H1 (cell line): ENCODE measurements at regions not wholly inside any gene's neighbourhood (a gene's known extent, or its start where the extent isn't known, plus 50 kb on each side); places are given as distances from the start of the nearest gene placed in this dataset.

Source experiments
- CTCF ChIA-PET: fragments of 300-600 bp; sonication (Branson Sonifier 250); formaldehyde crosslinking; loops from one replicate; lab custom pipeline; 2021; ENCODE audit not compliant: partially characterized antibody; lab: Charles Lee
- POLR2A ChIA-PET: fragments of 300-600 bp; sonication (Branson Sonifier 250); formaldehyde crosslinking; loops from one replicate; lab custom pipeline; 2021; ENCODE audit warnings: inconsistent platforms; ENCODE audit not compliant: partially characterized antibody; lab: Charles Lee
- DNase-seq, 2 experiments: peaks; one replicate each; pipeline versions ENCODE4 v3.0.0 to v3.0.0-alpha.2; 2010 to 2022; ENCODE audit warnings: low spot score in 2 of 2, low read depth in 1 of 2, mixed read lengths in 1 of 2
- FAIRE-seq: peaks from 2 replicates; lab custom pipeline; 2011; peaks lifted over from hg19 to GRCh38; lab: Jason Lieb, UNC
- H2AFZ ChIP-seq: 2 replicates; pipeline ENCODE4 v1.8.1; 2012; ENCODE audit warnings: low read length, inconsistent platforms
- H2AK5ac ChIP-seq: 2 replicates; pipeline ENCODE4 v1.6.1; 2013; ENCODE audit warnings: low read depth, low read length
- H2BK120ac ChIP-seq: replicated peaks from 2 replicates; pipeline ENCODE3; 2013; ENCODE audit warnings: low read depth, low read length, inconsistent platforms
- H2BK12ac ChIP-seq: 2 replicates; pipeline ENCODE4 v1.6.1; 2013; ENCODE audit warnings: low read depth, low read length
- H2BK15ac ChIP-seq: 2 replicates; pipeline ENCODE4 v1.6.1; 2013; ENCODE audit warnings: low read length
- H2BK20ac ChIP-seq: 2 replicates; pipeline ENCODE4 v1.6.1; 2013; ENCODE audit warnings: low read length
- H2BK5ac ChIP-seq: 2 replicates; pipeline ENCODE4 v1.6.1; 2013; ENCODE audit warnings: low read depth, low read length
- H3K14ac ChIP-seq: 2 replicates; pipeline ENCODE4 v1.6.1; 2013; ENCODE audit warnings: inconsistent platforms; ENCODE audit not compliant: insufficient read length
- H3K18ac ChIP-seq: 2 replicates; pipeline ENCODE4 v1.6.1; 2013; ENCODE audit warnings: low read length; ENCODE audit errors: extremely low read depth
- H3K23ac ChIP-seq: 2 replicates; pipeline ENCODE4 v1.6.1; 2013; ENCODE audit warnings: inconsistent platforms; ENCODE audit not compliant: insufficient read length
- H3K23me2 ChIP-seq: 2 replicates; pipeline ENCODE4 v1.6.1; 2013; ENCODE audit warnings: low read depth, low read length
- H3K27ac ChIP-seq: 2 replicates; pipeline ENCODE4 v1.6.1; 2011; ENCODE audit warnings: low read depth, low read length, inconsistent platforms
- H3K27me3 ChIP-seq, 4 experiments: replicated peaks in 1 of 4; 1 replicate in 1 of 4; 2 replicates in 3 of 4; pipeline versions ENCODE4 v1.6.1 to v1.8.1; 2011 to 2013; ENCODE audit warnings: low read length in 3 of 4, mild to moderate bottlenecking in 3 of 4, inconsistent platforms in 2 of 4, mixed read lengths in 2 of 4, moderate library complexity in 1 of 4; ENCODE audit not compliant: control insufficient read depth in 3 of 4, insufficient read depth in 3 of 4; ENCODE audit errors: extremely low read depth in 1 of 4
- H3K36me3 ChIP-seq, 4 experiments: 2 replicates each; pipeline versions ENCODE4 v1.6.1 to v1.8.1; 2011 to 2013; ENCODE audit warnings: mild to moderate bottlenecking in 4 of 4, low read length in 3 of 4, moderate library complexity in 2 of 4, control low read depth in 1 of 4, inconsistent platforms in 1 of 4; ENCODE audit not compliant: insufficient read depth in 4 of 4, control insufficient read depth in 2 of 4
- H3K4ac ChIP-seq: replicated peaks from 2 replicates; pipeline ENCODE3; 2013; ENCODE audit warnings: low read length, low read depth, mixed read lengths, inconsistent platforms; ENCODE audit not compliant: insufficient read length
- H3K4me1 ChIP-seq, 4 experiments: replicated peaks in 1 of 4; 1 replicate in 1 of 4; 2 replicates in 3 of 4; pipeline versions ENCODE4 v1.6.1 to v1.8.1; 2011 to 2013; ENCODE audit warnings: low read length in 3 of 4, inconsistent platforms in 2 of 4, mixed read lengths in 1 of 4; ENCODE audit not compliant: insufficient read depth in 4 of 4, control insufficient read depth in 3 of 4
- H3K4me2 ChIP-seq, 2 experiments: 2 replicates each; pipeline versions ENCODE4 v1.6.1 to v1.8.1; 2011 to 2013; ENCODE audit warnings: low read depth in 2 of 2, low read length in 2 of 2, control low read depth in 1 of 2, inconsistent platforms in 1 of 2, mild to moderate bottlenecking in 1 of 2; ENCODE audit not compliant: insufficient read depth in 1 of 2
- H3K4me3 ChIP-seq, 4 experiments: fragments of 200-600, 300-600 bp in 1 of 4; sonication (generic), shearing (Covaris generic), sonication (Bioruptor Twin) in 1 of 4; 2 replicates each; pipeline versions ENCODE4 v1.5.1 to v1.8.1; 2011 to 2016; ENCODE audit warnings: low read length in 4 of 4, low read depth in 3 of 4, control low read depth in 2 of 4, inconsistent platforms in 2 of 4, mild to moderate bottlenecking in 2 of 4, mixed read lengths in 1 of 4, moderate library complexity in 1 of 4; ENCODE audit not compliant: insufficient read depth in 2 of 4; ENCODE audit errors: extremely low read depth in 1 of 4
- H3K56ac ChIP-seq: replicated peaks from 2 replicates; pipeline ENCODE3; 2013; ENCODE audit warnings: low read depth, mild to moderate bottlenecking, mixed read lengths, low read length, inconsistent platforms; ENCODE audit not compliant: insufficient read length
- H3K79me1 ChIP-seq: 2 replicates; pipeline ENCODE4 v1.6.1; 2013; ENCODE audit warnings: low read depth, low read length, control low read depth
- H3K79me2 ChIP-seq, 2 experiments: 2 replicates each; pipeline versions ENCODE4 v1.6.1 to v1.8.1; 2012 to 2013; ENCODE audit warnings: low read length in 2 of 2, mild to moderate bottlenecking in 2 of 2, inconsistent platforms in 1 of 2; ENCODE audit not compliant: insufficient read depth in 2 of 2, control insufficient read depth in 1 of 2
- H3K9ac ChIP-seq, 4 experiments: replicated peaks in 1 of 4; 1 replicate in 1 of 4; 2 replicates in 3 of 4; pipeline versions ENCODE4 v1.6.1 to v1.8.1; 2011 to 2013; ENCODE audit warnings: low read depth in 3 of 4, low read length in 3 of 4, control low read depth in 2 of 4, mild to moderate bottlenecking in 2 of 4, moderate library complexity in 2 of 4, inconsistent platforms in 1 of 4; ENCODE audit errors: extremely low read depth in 1 of 4
- H3K9me3 ChIP-seq, 2 experiments: 2 replicates each; pipeline versions ENCODE4 v1.6.1 to v1.8.1; 2012 to 2013; ENCODE audit warnings: mild to moderate bottlenecking in 2 of 2, moderate library complexity in 2 of 2, control low read depth in 1 of 2, inconsistent platforms in 1 of 2, low read depth in 1 of 2, low read length in 1 of 2, mixed read lengths in 1 of 2; ENCODE audit not compliant: insufficient read depth in 2 of 2
- H4K20me1 ChIP-seq, 2 experiments: replicated peaks in 1 of 2; 2 replicates each; pipeline versions ENCODE3 to v1.8.1; 2011 to 2013; ENCODE audit warnings: inconsistent platforms in 2 of 2, low read length in 2 of 2, mild to moderate bottlenecking in 1 of 2; ENCODE audit not compliant: insufficient read depth in 2 of 2, control insufficient read depth in 1 of 2
- H4K5ac ChIP-seq: 2 replicates; pipeline ENCODE4 v1.6.1; 2013; ENCODE audit warnings: low read length, low read depth, mixed read lengths, inconsistent platforms; ENCODE audit not compliant: insufficient read length
- H4K8ac ChIP-seq: 2 replicates; pipeline ENCODE4 v1.8.0; 2013; ENCODE audit warnings: mild to moderate bottlenecking, moderate library complexity, low read length, inconsistent platforms; ENCODE audit not compliant: insufficient read depth; ENCODE audit errors: extremely low read depth
- H4K91ac ChIP-seq: replicated peaks from 2 replicates; pipeline ENCODE3; 2013; ENCODE audit warnings: low read length, mixed read lengths, inconsistent platforms; ENCODE audit not compliant: insufficient read length
- ASH2L ChIP-seq: fragments of 200-600, 300-600 bp; sonication (generic); IDR thresholded peaks from one replicate; pipeline ENCODE4 v1.7.1; 2017; ENCODE audit warnings: low read length
- BRCA1 ChIP-seq: IDR thresholded peaks from 2 replicates; pipeline ENCODE4 v1.6.1; 2012; ENCODE audit warnings: low read depth, low read length, improper control_type of control experiment
- CHD1 ChIP-seq: IDR thresholded peaks from 2 replicates; pipeline ENCODE4 v1.6.1; 2012; ENCODE audit warnings: low read depth, low read length, improper control_type of control experiment
- EZH2 ChIP-seq: fragments of 200-600 bp; sonication (generic); IDR thresholded peaks from 2 replicates; pipeline ENCODE4 v1.7.1; 2012; ENCODE audit warnings: low read depth, mild to moderate bottlenecking, moderate library complexity, low read length, inconsistent platforms; ENCODE audit not compliant: severe bottlenecking
- HDAC2 ChIP-seq, 2 experiments: fragments of 300-600 bp in 1 of 2; sonication (generic) in 1 of 2; IDR thresholded peaks; 2 replicates each; pipeline ENCODE4 v1.6.1; 2011 to 2012; ENCODE audit warnings: low read depth in 2 of 2, low read length in 2 of 2, mild to moderate bottlenecking in 2 of 2, moderate library complexity in 2 of 2, borderline replicate concordance in 1 of 2, inconsistent platforms in 1 of 2
- JUN ChIP-seq: IDR thresholded peaks from 2 replicates; pipeline ENCODE4 v1.6.1; 2011; ENCODE audit warnings: low read depth, mild to moderate bottlenecking, improper control_type of control experiment, low read length
- KDM5A ChIP-seq: fragments of 200-600 bp; IDR thresholded peaks from 2 replicates; pipeline ENCODE4 v1.7.1; 2012; ENCODE audit warnings: mild to moderate bottlenecking, low read length, inconsistent platforms, mixed read lengths
- SP4 ChIP-seq: IDR thresholded peaks from 2 replicates; pipeline ENCODE4 v1.6.1; 2012; ENCODE audit warnings: low read length, inconsistent platforms
- SRF ChIP-seq: IDR thresholded peaks from 2 replicates; pipeline ENCODE4 v1.6.1; 2011; ENCODE audit warnings: mild to moderate bottlenecking, low read depth, low read length, moderate library complexity
- TAF7 ChIP-seq: optimal IDR thresholded peaks from 2 replicates; pipeline ENCODE3; 2011; ENCODE audit warnings: low read depth, mild to moderate bottlenecking, inconsistent platforms, low read length, moderate library complexity, borderline replicate concordance
- WGBS, 2 experiments: shearing (Covaris generic) in 1 of 2; methylation state at CpG; one replicate each; pipeline versions ENCODE4 v1.1.6 to v1.1.7; 2013 to 2015; ENCODE audit warnings: low lambda C conversion rate in 2 of 2, mixed read lengths in 2 of 2, inconsistent platforms in 1 of 2, low coverage in 1 of 2, missing lambda C conversion rate in 1 of 2; ENCODE audit not compliant: insufficient replicate concordance in 2 of 2, insufficient coverage in 1 of 2, insufficient read length in 1 of 2; ENCODE audit errors: extremely low coverage in 1 of 2, missing lambda C conversion rate in 1 of 2; 5-methylcytosine and 5-hydroxymethylcytosine counted together
- TF ChIP-seq, protein P1 (sequence below): IDR thresholded peaks from 2 replicates; pipeline ENCODE4 v1.6.1; 2012; ENCODE audit warnings: inconsistent platforms

DNA sequence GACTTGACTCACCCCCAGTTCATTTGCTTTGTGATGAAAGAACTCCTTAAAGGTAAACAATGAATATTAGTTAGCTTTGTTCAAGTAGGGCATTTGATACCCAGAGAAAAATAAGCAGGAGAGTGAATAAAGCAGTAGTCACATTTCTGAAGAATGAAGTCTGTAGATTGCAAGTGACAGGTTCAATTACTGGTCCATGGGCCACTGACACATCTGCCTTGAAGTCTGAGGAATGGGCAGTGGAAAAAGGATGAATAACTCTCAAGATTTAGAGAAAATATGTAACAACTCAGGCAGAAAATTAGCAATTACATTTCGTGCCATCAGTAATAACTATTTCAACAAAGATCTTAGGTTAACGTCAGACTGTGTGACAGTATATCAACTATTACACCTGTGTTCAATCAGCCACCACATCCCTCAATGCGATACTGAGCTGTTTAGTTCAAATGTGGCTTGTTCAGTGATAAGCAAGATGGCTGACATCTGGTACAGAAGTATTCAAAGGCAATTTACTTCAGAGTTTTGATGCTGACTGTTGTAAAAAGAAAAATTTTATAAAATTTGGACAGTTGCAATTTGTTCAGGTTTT, 1890.7 kb upstream of the NUDT12 start:
- H2BK12ac ChIP-seq = no peak overlapping the region
- H2BK15ac ChIP-seq = no peak overlapping the region
- H3K9me3 ChIP-seq = 0 out of 4 replicates have a peak, but pooled peaks cover 0 to 3% of the 10 kb centered on the region in 2 experiments
- no peaks in the 10 kb centered on the region for H3K79me1 ChIP-seq
- CTCF ChIA-PET = no interaction called here
- H4K20me1 ChIP-seq = no peaks in the 10 kb centered on the region
- H2AK5ac ChIP-seq = no peak overlapping the region
- no peak overlapping the region for H3K4me2 ChIP-seq
- POLR2A ChIA-PET = no interaction called here
- H3K18ac ChIP-seq = no peak overlapping the region
- H3K4me3 ChIP-seq = no peak overlapping the region
- H3K4ac ChIP-seq = no peak overlapping the region
- 91% methylated on average over 3 of the region's 3 CpGs; no CpG with 5 or more reads in 1 of the 2 experiments for WGBS, 2 experiments
- H4K5ac ChIP-seq = no peak overlapping the region
- no peaks in the 10 kb centered on the region for H3K27me3 ChIP-seq
- no peak overlapping the region for H3K14ac ChIP-seq
- H3K23me2 ChIP-seq = no peaks in the 10 kb centered on the region
- H2BK120ac ChIP-seq = no peak overlapping the region
- H2BK5ac ChIP-seq = no peak overlapping the region
- H3K36me3 ChIP-seq = no peaks in the 10 kb centered on the region; a peak in 1 of 8 replicates
- no peak overlapping the region for H2BK20ac ChIP-seq
- no peaks in the 10 kb centered on the region for H3K4me1 ChIP-seq
- DNase-seq = no peak
- H3K9ac ChIP-seq = no peak overlapping the region
- no peak for FAIRE-seq
- no peak overlapping the region for H4K8ac ChIP-seq
- no peaks in the 10 kb centered on the region for H3K79me2 ChIP-seq
- H3K23ac ChIP-seq = no peak overlapping the region
- H4K91ac ChIP-seq = no peak overlapping the region
- H3K27ac ChIP-seq = no peak overlapping the region
- TF ChIP-seq KDM5A (no peak), BRCA1 (no peak), HDAC2 (IDR thresholded peaks at IDR 0.05; ENCODE audit: borderline replicate concordance in 1 of 2, low read depth in 2 of 2, low read length in 2 of 2) (no peak), JUN (no peak), SP4 (no peak), TAF7 (no peak), SRF (no peak), EZH2 (no peak), CHD1 (no peak), ASH2L (no peak)
- TF ChIP-seq, protein P1, sequence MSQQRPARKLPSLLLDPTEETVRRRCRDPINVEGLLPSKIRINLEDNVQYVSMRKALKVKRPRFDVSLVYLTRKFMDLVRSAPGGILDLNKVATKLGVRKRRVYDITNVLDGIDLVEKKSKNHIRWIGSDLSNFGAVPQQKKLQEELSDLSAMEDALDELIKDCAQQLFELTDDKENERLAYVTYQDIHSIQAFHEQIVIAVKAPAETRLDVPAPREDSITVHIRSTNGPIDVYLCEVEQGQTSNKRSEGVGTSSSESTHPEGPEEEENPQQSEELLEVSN = no peak
- H2AFZ ChIP-seq = no peak overlapping the region; the same call in 1 of the 2 replicates
- no peak overlapping the region for H3K56ac ChIP-seq
